ENCODE measurements at regions not wholly inside any gene's neighbourhood (a gene's known extent, or its start where the extent isn't known, plus 50 kb on each side); places are given as distances from the start of the nearest gene placed in this dataset.

DNA sequence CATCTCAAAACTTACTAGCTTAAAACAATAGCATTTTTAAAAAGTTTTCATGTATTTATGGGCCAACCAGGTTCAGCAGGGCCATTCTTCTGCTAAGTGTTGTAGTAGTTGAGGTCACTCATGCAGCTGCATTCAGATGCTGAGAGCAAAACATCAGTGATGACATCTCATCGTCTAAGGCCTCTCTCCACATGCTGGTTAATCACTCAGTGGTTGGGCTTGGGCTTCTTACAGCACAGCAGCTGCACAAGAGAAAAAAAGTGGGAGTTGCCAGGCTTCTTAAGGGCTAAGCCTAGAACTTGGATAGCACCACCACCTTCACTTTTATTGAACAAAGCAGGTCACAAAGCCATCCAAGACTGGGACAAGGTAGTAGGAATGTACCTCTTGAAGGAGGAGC is 190.3 kb downstream of the IRS1 start:
- TF ChIP-seq POLR2AphosphoS5 (IDR thresholded peaks at IDR 0.05; ENCODE audit: low read depth) (no peak), ZNF331 (CRISPR knock-in tag; IDR thresholded peaks at IDR 0.05; ENCODE audit: low read depth) (no peak), EZH2 (IDR thresholded peaks at IDR 0.05; ENCODE audit: low read depth, unreplicated experiment) (no peak), EZH2phosphoT487 (IDR thresholded peaks at IDR 0.05; ENCODE audit: unreplicated experiment) (no peak), NANOG (IDR thresholded peaks at IDR 0.05; ENCODE audit: borderline replicate concordance) (no peak), CREB1 (CRISPR knock-in tag; IDR thresholded peaks at IDR 0.05; ENCODE audit: low read depth) (no peak), JUNB (IDR thresholded peaks at IDR 0.05; ENCODE audit: unreplicated experiment) (no peak)
- TF ChIP-seq, protein P1, sequence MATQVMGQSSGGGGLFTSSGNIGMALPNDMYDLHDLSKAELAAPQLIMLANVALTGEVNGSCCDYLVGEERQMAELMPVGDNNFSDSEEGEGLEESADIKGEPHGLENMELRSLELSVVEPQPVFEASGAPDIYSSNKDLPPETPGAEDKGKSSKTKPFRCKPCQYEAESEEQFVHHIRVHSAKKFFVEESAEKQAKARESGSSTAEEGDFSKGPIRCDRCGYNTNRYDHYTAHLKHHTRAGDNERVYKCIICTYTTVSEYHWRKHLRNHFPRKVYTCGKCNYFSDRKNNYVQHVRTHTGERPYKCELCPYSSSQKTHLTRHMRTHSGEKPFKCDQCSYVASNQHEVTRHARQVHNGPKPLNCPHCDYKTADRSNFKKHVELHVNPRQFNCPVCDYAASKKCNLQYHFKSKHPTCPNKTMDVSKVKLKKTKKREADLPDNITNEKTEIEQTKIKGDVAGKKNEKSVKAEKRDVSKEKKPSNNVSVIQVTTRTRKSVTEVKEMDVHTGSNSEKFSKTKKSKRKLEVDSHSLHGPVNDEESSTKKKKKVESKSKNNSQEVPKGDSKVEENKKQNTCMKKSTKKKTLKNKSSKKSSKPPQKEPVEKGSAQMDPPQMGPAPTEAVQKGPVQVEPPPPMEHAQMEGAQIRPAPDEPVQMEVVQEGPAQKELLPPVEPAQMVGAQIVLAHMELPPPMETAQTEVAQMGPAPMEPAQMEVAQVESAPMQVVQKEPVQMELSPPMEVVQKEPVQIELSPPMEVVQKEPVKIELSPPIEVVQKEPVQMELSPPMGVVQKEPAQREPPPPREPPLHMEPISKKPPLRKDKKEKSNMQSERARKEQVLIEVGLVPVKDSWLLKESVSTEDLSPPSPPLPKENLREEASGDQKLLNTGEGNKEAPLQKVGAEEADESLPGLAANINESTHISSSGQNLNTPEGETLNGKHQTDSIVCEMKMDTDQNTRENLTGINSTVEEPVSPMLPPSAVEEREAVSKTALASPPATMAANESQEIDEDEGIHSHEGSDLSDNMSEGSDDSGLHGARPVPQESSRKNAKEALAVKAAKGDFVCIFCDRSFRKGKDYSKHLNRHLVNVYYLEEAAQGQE (IDR thresholded peaks at IDR 0.05; ENCODE audit: unreplicated experiment): no peak
- TF ChIP-seq, protein P2, sequence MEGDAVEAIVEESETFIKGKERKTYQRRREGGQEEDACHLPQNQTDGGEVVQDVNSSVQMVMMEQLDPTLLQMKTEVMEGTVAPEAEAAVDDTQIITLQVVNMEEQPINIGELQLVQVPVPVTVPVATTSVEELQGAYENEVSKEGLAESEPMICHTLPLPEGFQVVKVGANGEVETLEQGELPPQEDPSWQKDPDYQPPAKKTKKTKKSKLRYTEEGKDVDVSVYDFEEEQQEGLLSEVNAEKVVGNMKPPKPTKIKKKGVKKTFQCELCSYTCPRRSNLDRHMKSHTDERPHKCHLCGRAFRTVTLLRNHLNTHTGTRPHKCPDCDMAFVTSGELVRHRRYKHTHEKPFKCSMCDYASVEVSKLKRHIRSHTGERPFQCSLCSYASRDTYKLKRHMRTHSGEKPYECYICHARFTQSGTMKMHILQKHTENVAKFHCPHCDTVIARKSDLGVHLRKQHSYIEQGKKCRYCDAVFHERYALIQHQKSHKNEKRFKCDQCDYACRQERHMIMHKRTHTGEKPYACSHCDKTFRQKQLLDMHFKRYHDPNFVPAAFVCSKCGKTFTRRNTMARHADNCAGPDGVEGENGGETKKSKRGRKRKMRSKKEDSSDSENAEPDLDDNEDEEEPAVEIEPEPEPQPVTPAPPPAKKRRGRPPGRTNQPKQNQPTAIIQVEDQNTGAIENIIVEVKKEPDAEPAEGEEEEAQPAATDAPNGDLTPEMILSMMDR (conservative IDR thresholded peaks at IDR 0.05; ENCODE audit: low read depth in 2 of 2): no peak
